WTC11 (cell line): ENCODE measurements at regions not wholly inside any gene's neighbourhood (a gene's known extent, or its start where the extent isn't known, plus 50 kb on each side); places are given as distances from the start of the nearest gene placed in this dataset.

Experiments used
- ATAC-seq: fragments of 200-7000 bp; cut with Tn5 transposase; 2 replicates; pipeline ENCODE4 v1.10.0; 2021; ENCODE audit warnings: mild to moderate bottlenecking, moderate library complexity
- CTCF ChIA-PET: fragments of 300-600 bp; sonication (Branson Sonifier 250); formaldehyde crosslinking; loops from one replicate; lab custom pipeline; 2021; ENCODE audit warnings: antibody characterized with exemption; lab: Charles Lee
- POLR2A ChIA-PET: fragments of 350-600 bp; sonication (Branson Sonifier 250); formaldehyde crosslinking; loops from one replicate; lab custom pipeline; 2021; ENCODE audit warnings: antibody characterized with exemption; lab: Charles Lee
- DNase-seq: peaks from one replicate; pipeline ENCODE4 v3.0.0; 2021; ENCODE audit warnings: low spot score
- H3K27ac Mint-ChIP-seq: 2 replicates; pipeline ENCODE4 v1.8.0; 2021; ENCODE audit warnings: mixed read lengths
- H3K27me3 Mint-ChIP-seq: 2 replicates; pipeline ENCODE4 v1.8.0; 2021; ENCODE audit warnings: low read depth, mild to moderate bottlenecking, moderate library complexity, mixed read lengths
- H3K36me3 Mint-ChIP-seq: 2 replicates; pipeline ENCODE4 v1.8.0; 2021; ENCODE audit warnings: mixed read lengths
- H3K4me1 Mint-ChIP-seq: 2 replicates; pipeline ENCODE4 v1.8.0; 2022; ENCODE audit warnings: mixed read lengths
- H3K4me3 Mint-ChIP-seq: 2 replicates; pipeline ENCODE4 v1.8.0; 2021; ENCODE audit warnings: mild to moderate bottlenecking, moderate library complexity, mixed read lengths
- H3K9me3 Mint-ChIP-seq: 2 replicates; pipeline ENCODE4 v1.8.0; 2021; ENCODE audit warnings: mixed read lengths
- CBFB ChIP-seq: sonication (generic); formaldehyde crosslinking; IDR thresholded peaks from 2 replicates; pipeline ENCODE4 v1.8.1; 2022; ENCODE audit warnings: mild to moderate bottlenecking, low read depth, missing genetic modification reagents
- EMX1 ChIP-seq: fragments of 250-450 bp; sonication (Bioruptor Pico); IDR thresholded peaks from 2 replicates; pipeline ENCODE4 v1.8.0; 2021; ENCODE audit warnings: mild to moderate bottlenecking
- GRHL2 ChIP-seq: fragments of 250-450 bp; sonication (Bioruptor Pico); IDR thresholded peaks from 2 replicates; pipeline ENCODE4 v1.8.0; 2022; ENCODE audit warnings: mild to moderate bottlenecking, moderate library complexity; ENCODE audit not compliant: insufficient replicate concordance, severe bottlenecking
- NR1H2 ChIP-seq: sonication (generic); formaldehyde crosslinking; IDR thresholded peaks from 2 replicates; pipeline ENCODE4 v1.9.0; 2021; ENCODE audit warnings: mild to moderate bottlenecking, moderate library complexity, missing genetic modification reagents
- RELA ChIP-seq: sonication (generic); formaldehyde crosslinking; IDR thresholded peaks from 2 replicates; pipeline ENCODE4 v1.8.1; 2022; ENCODE audit warnings: missing genetic modification reagents, mild to moderate bottlenecking, borderline replicate concordance
- SMAD4 ChIP-seq: sonication (generic); formaldehyde crosslinking; IDR thresholded peaks from 2 replicates; pipeline ENCODE4 v1.8.0; 2022; ENCODE audit warnings: mild to moderate bottlenecking, missing genetic modification reagents
- ZNF219 ChIP-seq: sonication (generic); formaldehyde crosslinking; IDR thresholded peaks from 2 replicates; pipeline ENCODE4 v1.8.0; 2023; ENCODE audit warnings: missing genetic modification reagents, mild to moderate bottlenecking, borderline replicate concordance
- ZNF232 ChIP-seq: sonication (generic); formaldehyde crosslinking; IDR thresholded peaks from 2 replicates; pipeline ENCODE4 v1.8.0; 2022; ENCODE audit warnings: mild to moderate bottlenecking, missing genetic modification reagents
- ZNF416 ChIP-seq: fragments of 250-450 bp; sonication (Bioruptor Pico); IDR thresholded peaks from 2 replicates; pipeline ENCODE4 v1.9.0; 2021; ENCODE audit warnings: mild to moderate bottlenecking, inconsistent platforms
- ZNF671 ChIP-seq: fragments of 250-450 bp; sonication (Bioruptor Pico); IDR thresholded peaks from 2 replicates; pipeline ENCODE4 v1.8.0; 2021; ENCODE audit warnings: mild to moderate bottlenecking
- TF ChIP-seq, protein P1 (sequence below): fragments of 200-600 bp; IDR thresholded peaks from 2 replicates; pipeline ENCODE4 v1.8.0; 2022; ENCODE audit warnings: antibody characterized with exemption
- TF ChIP-seq, protein P2 (sequence below): sonication (generic); formaldehyde crosslinking; IDR thresholded peaks from 2 replicates; pipeline ENCODE4 v1.8.1; 2023; ENCODE audit warnings: mild to moderate bottlenecking, missing genetic modification reagents, moderate library complexity
- TF ChIP-seq, protein P3 (sequence below): sonication (generic); formaldehyde crosslinking; IDR thresholded peaks from 2 replicates; pipeline ENCODE4 v1.8.1; 2022; ENCODE audit warnings: low read depth, missing genetic modification reagents, borderline replicate concordance
- TF ChIP-seq, protein P4 (sequence below): sonication (generic); formaldehyde crosslinking; IDR thresholded peaks from 2 replicates; pipeline ENCODE4 v1.8.1; 2023; ENCODE audit warnings: mild to moderate bottlenecking, missing genetic modification reagents, moderate library complexity
- TF ChIP-seq, protein P5 (sequence below): sonication (generic); formaldehyde crosslinking; IDR thresholded peaks from 2 replicates; pipeline ENCODE4 v1.8.1; 2022; ENCODE audit warnings: low read depth, mild to moderate bottlenecking, moderate library complexity, missing genetic modification reagents, borderline replicate concordance
- TF ChIP-seq, protein P6 (sequence below): sonication (generic); formaldehyde crosslinking; IDR thresholded peaks from 2 replicates; pipeline ENCODE4 v1.8.1; 2023; ENCODE audit warnings: mild to moderate bottlenecking, missing genetic modification reagents

DNA sequence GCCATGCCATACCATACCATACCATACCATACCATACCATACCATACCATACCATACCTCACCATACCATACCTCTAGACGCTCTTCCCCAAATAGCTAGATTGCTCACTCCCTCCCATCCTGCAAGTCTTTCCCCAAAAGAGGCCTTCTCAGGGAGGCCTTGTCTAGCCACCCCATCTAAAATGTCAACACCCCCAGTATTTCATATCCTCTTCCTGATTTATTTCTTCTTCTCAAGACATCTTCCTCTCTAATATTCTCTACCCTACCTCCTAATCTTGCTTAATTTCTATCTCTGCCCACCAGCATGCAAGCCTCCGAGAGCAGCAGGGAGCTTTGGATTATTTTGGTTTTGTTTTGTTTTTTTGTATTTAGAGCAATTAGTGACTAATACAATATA, 225.2 kb upstream of the RREB1 start:
- POLR2A ChIA-PET, result no interaction called here
- H3K4me3 Mint-ChIP-seq, result no peak overlapping the region
- DNase-seq (no peak), ATAC-seq (no peak)
- no peaks in the 10 kb centered on the region for H3K27me3 Mint-ChIP-seq
- H3K9me3 Mint-ChIP-seq, result no peaks in the 10 kb centered on the region
- H3K4me1 Mint-ChIP-seq, result peaks cover 22% of the 10 kb centered on the region
- CTCF ChIA-PET, result interaction anchor here (1.5 to 1.8 kb wide), 4 partner anchors 9 to 186 kb away, joined by 3 to 6 read pairs (median 5); no protein-coding TSS in a partner anchor
- TF ChIP-seq, protein P1, sequence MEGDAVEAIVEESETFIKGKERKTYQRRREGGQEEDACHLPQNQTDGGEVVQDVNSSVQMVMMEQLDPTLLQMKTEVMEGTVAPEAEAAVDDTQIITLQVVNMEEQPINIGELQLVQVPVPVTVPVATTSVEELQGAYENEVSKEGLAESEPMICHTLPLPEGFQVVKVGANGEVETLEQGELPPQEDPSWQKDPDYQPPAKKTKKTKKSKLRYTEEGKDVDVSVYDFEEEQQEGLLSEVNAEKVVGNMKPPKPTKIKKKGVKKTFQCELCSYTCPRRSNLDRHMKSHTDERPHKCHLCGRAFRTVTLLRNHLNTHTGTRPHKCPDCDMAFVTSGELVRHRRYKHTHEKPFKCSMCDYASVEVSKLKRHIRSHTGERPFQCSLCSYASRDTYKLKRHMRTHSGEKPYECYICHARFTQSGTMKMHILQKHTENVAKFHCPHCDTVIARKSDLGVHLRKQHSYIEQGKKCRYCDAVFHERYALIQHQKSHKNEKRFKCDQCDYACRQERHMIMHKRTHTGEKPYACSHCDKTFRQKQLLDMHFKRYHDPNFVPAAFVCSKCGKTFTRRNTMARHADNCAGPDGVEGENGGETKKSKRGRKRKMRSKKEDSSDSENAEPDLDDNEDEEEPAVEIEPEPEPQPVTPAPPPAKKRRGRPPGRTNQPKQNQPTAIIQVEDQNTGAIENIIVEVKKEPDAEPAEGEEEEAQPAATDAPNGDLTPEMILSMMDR, result no peak
- TF ChIP-seq, protein P2, sequence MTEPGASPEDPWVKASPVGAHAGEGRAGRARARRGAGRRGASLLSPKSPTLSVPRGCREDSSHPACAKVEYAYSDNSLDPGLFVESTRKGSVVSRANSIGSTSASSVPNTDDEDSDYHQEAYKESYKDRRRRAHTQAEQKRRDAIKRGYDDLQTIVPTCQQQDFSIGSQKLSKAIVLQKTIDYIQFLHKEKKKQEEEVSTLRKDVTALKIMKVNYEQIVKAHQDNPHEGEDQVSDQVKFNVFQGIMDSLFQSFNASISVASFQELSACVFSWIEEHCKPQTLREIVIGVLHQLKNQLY, result no peak
- TF ChIP-seq, protein P3, sequence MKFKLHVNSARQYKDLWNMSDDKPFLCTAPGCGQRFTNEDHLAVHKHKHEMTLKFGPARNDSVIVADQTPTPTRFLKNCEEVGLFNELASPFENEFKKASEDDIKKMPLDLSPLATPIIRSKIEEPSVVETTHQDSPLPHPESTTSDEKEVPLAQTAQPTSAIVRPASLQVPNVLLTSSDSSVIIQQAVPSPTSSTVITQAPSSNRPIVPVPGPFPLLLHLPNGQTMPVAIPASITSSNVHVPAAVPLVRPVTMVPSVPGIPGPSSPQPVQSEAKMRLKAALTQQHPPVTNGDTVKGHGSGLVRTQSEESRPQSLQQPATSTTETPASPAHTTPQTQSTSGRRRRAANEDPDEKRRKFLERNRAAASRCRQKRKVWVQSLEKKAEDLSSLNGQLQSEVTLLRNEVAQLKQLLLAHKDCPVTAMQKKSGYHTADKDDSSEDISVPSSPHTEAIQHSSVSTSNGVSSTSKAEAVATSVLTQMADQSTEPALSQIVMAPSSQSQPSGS (CRISPR knock-in tag), result no peak
- no peak for TF ChIP-seq RELA (CRISPR knock-in tag)
- H3K36me3 Mint-ChIP-seq, result no peaks in the 10 kb centered on the region
- no peak overlapping the region for H3K27ac Mint-ChIP-seq

DNA sequence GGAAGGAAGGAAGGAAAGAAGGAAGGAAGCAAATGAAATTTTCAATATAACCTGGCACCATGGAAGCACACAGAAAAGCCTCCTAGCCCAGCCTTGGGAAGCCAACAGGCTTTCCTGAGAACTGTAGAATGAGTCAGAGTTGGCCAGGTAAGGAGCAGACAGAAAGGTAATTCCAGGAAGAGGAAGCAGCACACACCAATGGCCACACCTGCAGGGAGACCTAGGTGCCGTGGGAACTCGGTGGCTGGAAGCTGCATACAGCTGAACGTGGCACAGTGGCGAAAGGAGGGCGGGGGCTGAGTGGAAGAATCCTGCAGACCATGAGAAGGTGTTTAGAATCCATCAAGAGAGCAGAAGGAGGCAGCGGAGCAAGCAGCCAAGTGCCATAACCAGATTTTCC, 224.8 kb upstream of the RREB1 start:
- CTCF ChIA-PET, result no interaction called here
- no peak for ATAC-seq
- no peak overlapping the region for H3K4me3 Mint-ChIP-seq
- H3K27ac Mint-ChIP-seq, result no peak overlapping the region
- peaks cover 24% of the 10 kb centered on the region for H3K4me1 Mint-ChIP-seq
- POLR2A ChIA-PET, result no interaction called here
- no peak for DNase-seq
- H3K9me3 Mint-ChIP-seq, result no peaks in the 10 kb centered on the region
- no peaks in the 10 kb centered on the region for H3K36me3 Mint-ChIP-seq
- H3K27me3 Mint-ChIP-seq, result no peaks in the 10 kb centered on the region
- TF ChIP-seq, protein P4, sequence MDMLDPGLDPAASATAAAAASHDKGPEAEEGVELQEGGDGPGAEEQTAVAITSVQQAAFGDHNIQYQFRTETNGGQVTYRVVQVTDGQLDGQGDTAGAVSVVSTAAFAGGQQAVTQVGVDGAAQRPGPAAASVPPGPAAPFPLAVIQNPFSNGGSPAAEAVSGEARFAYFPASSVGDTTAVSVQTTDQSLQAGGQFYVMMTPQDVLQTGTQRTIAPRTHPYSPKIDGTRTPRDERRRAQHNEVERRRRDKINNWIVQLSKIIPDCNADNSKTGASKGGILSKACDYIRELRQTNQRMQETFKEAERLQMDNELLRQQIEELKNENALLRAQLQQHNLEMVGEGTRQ (CRISPR knock-in tag), result no peak
- TF ChIP-seq ZNF416 (CRISPR knock-in tag) (no peak), EMX1 (no peak), SMAD4 (CRISPR knock-in tag) (no peak), GRHL2 (CRISPR knock-in tag) (no peak), ZNF671 (CRISPR knock-in tag) (no peak), ZNF219 (CRISPR knock-in tag) (no peak), ZNF232 (CRISPR knock-in tag) (no peak), NR1H2 (no peak), CBFB (CRISPR knock-in tag) (no peak)
- TF ChIP-seq, protein P5, sequence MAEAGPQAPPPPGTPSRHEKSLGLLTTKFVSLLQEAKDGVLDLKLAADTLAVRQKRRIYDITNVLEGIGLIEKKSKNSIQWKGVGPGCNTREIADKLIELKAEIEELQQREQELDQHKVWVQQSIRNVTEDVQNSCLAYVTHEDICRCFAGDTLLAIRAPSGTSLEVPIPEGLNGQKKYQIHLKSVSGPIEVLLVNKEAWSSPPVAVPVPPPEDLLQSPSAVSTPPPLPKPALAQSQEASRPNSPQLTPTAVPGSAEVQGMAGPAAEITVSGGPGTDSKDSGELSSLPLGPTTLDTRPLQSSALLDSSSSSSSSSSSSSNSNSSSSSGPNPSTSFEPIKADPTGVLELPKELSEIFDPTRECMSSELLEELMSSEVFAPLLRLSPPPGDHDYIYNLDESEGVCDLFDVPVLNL (CRISPR knock-in tag), result no peak
- TF ChIP-seq, protein P6, sequence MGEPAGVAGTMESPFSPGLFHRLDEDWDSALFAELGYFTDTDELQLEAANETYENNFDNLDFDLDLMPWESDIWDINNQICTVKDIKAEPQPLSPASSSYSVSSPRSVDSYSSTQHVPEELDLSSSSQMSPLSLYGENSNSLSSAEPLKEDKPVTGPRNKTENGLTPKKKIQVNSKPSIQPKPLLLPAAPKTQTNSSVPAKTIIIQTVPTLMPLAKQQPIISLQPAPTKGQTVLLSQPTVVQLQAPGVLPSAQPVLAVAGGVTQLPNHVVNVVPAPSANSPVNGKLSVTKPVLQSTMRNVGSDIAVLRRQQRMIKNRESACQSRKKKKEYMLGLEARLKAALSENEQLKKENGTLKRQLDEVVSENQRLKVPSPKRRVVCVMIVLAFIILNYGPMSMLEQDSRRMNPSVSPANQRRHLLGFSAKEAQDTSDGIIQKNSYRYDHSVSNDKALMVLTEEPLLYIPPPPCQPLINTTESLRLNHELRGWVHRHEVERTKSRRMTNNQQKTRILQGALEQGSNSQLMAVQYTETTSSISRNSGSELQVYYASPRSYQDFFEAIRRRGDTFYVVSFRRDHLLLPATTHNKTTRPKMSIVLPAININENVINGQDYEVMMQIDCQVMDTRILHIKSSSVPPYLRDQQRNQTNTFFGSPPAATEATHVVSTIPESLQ, result no peak
